NCI-H1694 treated with DMSO at 0.1 percent for 48 hours (cell line): ENCODE measurements at regions not wholly inside any gene's neighbourhood (a gene's known extent, or its start where the extent isn't known, plus 50 kb on each side); places are given as distances from the start of the nearest gene placed in this dataset.

Experiments used
- DNase-seq: peaks from one replicate; lab custom pipeline; 2025; lab: John Stamatoyannopoulos, UW

DNA sequence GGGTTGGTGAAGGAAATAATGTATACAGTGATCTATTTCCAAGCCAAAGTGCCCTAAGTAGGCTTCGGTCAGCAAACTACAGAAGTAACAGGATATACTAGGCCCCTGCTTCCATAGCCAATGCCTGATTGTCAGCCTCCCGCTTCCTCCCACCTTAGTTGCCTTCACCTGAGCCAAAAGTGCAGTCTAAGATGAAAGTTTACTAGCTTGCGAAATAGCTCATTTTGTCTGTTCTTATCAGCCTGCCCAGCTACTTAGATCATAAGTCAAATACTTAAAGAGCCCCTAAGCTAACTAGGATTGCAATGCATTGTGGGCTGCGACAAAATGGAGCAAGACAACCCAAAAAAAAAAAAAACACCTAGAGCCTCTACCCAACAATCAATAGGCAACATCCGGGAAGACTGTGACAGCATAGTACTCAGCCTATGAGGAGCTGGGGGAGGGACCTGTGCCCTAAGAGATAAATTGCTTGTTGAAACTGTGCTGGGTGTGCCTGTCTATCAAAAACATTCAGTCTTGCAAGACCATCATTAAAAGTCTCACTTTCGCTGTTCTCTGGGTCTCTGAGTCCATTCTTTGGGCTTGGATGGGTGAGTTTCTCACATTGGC is 454.7 kb upstream of the TSHZ3 start:
- DNase-seq: no peak

DNA sequence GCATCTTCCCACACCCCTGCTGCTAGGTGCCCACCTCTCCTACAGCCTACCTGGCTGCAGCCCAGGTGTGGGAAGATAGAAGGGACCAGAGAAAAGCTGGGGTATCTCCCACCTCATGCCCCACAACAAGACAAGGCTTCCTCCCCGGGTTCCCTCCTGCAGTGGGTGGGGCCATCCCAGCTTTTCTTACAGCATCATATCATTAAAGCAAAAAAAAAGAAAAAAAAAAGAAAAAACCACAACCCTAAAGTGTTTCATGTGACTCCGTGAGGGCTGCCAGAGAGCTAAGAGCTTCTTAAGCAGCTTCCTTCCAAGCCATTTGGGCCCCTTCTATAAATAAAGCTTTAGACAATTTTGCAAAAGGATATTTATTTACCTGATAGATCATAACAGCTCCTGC is 455.4 kb upstream of the TSHZ3 start:
- DNase-seq: no peak

DNA sequence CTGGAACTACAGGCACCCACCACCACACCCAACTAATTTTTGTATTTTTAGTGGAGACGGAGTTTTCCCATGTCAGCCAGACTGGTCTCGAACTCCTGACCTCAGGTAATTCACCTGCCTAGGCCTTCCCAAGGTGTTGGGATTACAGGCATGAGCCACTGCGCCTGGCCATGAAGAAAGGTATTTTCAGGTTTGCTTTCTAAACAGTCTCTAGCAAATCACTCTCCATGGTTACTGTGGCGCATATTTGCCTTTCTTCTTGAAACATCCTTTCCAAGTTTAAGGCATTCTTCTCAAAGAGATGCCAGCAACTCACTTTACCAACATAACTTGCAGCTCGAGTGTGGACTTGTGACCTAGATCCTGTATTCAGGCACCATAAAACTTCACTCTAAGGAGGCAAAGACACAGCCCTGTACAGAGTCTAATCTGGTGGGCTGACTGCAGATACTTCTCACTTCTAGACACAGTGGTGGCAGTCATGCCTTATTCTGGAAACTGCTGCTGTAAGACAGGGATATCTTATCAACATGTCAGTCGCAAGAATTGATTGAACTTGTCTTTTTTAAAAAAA is 461.4 kb upstream of the TSHZ3 start:
- DNase-seq: no peak

DNA sequence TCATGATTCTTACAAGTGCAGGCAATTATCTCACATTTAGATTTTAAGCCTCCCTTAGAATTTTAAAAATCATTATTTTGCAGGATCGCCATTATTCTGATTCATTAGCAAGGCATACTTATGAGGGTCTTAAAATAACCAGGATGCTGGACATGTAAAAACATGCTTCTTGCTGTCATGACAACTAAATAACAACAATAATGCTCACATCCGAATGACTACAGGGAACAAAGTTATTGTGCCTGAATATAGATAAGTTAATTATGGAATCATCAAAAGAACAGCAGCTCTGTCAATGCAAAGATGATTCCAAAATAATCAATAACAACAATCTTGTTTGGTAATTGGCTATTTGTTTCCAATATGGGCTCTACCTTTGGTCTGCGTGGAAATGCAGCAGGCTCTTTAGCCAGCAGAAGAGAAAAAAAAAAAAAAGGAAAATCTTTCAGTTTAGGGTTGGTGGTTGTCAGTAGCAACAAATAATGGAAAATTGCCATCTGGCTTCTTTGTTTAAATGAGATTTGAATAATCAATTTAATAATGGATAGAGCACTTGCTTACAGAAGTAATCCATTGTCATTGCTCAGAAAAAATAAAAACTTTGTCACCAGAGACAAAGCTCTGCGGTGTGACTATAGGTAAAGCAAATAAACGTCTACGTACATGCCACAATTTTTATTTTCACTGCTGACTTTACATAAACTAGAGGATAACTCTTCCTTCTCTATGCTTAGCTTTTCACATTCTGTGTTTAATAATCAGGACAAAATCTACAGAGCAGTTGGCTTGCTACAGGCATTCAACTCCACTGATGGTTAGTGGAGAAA is 468.9 kb upstream of the TSHZ3 start:
- no peak for DNase-seq

DNA sequence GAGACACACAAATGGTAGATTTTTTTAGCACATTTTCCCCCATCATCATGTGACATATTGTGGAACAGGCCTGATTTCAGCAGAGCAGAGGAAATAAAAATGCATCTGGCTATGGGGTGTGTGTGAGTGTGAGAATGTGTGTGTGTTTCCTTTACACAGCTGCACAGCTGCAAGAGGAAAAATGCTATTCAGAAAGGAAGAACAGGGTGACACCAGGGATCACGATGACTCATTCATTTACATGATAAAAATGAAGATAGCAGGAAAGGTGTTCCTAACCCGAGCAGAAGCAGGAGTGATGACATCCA is 469.5 kb upstream of the TSHZ3 start:
- DNase-seq: no peak

DNA sequence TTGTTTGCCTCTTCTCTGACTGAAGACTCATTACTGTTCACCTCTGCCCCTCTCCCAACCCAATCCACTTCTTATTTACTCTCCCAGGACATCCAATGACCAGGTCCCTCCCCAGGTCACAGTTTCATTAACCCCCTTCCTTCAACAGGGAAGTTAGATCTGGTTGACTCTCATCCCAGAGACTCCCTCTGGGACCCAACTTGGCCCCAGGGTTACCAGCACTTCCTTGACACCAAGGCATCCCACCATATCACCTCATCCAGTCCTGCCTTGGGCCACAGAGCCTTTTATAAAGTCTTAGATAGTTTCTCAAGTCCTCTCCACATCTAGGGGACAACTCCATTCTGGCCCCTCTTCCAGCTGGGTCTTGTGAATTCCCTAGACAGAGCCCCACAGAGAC is 470.6 kb upstream of the TSHZ3 start:
- DNase-seq: no peak

DNA sequence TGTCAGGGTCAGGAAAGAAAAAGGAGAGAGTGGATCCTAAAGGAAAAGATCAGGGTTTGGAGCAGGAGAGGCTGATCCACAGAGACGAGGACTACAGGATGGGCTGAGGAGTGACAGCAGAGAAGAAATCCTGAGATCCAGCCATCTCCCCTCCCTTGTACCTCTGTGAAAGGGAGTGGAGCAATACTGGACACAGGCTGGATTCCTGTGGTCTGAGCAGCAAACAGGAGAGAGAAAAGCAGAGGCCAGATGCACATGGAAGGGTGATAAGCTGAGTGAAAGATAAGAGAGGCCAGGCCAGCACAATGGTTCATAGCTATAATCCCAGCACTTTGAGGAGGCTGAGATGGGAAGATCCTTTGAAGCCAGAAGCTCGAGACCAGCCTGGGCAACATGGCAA is 472.1 kb upstream of the TSHZ3 start:
- no peak for DNase-seq

DNA sequence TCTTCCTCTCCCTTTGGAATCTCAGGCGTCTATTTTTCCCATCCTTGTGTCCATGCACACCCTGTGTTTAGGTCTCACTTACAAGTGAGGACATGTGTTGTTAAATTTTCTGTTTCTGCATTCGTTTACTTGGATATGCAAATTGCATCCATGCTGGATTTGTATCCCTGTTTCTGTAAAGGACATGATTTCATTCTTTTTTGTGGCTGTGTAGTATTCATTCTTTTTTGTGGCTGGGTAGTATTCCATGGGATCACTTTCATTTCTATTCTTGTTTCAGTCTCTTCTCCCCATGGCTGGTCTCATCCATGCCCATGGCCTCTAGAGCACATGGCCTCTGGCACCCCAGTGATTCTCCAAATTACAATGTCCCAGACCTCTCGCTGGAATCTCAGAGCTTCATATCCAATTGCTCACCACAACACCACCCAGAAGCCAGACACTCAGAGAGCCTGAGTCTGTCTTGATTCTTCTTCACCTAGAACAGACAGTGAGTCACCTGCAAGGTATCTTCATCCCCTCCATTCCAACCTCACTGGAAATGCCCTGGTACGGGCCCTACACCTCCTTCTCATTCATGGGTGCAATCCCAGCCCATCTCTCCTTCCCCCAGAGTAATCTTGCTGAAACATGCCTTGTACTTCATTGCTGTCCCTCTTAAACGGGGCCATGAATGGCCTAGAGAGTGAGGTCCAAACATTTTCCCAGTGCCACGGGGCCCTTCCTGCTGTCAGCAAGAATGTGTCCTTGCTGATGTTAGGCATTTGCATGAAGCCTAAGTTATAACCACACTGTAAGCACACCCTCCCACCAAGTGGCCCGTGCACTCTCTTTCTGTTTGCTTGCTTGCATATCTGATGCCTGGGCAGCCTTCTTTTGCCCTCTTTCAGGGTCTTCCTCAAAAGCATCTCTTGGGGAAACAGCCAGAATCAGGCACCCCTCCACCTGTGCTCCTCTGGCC is 476.2 kb upstream of the TSHZ3 start:
- DNase-seq: no peak

DNA sequence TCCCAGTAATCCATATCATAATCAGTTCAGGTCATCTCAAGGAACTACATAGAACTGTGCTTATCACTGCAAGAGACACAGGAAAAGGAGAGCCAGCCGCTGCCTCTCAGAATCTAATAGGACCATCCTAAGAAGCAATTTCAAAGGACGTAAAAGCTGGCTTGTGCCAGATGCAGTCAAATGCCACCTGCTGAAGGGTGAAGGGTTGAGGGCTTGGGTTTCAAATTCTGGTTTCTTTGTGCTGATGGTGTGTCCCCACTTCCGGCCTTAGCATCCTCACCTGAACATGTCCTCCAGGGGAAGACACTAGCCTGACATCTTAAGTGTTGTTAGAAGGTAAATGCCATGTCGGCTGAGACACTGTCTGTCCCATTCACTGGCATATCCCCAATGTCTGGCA is 477.1 kb upstream of the TSHZ3 start:
- no peak for DNase-seq

DNA sequence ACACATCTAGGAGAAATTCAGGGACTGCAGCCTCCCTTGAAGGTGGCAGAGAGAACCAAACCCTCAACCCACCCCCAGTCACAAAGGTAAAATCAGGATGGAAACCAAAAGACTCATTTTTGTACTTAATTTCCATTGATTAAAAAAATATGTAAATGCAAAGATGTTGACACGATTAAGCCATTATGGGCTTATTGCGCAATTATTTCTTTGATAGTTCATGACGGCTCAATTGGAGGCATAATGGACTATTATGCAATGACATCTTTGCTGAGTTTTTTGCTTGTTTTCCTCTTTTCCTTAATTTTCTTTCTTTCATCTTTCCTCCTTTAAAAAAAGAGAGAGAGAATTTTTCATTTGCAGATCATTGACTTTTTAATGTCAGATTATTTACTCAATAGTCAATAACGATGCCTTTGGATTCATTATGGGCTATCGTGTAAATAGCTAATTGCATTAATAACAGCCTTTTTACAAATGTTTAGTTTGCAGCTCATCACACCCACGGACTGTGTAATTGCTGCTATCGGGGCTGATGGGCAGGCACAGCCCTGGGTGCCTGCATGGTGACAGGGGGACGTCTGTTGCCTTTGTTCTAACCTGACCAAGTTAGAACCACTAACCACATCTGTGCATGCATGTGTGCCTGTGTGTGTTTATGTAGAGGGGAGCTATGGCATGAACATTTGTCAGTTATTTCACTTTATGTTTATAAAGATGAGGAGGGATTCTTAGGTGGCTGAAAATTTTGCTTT is 482.4 kb upstream of the TSHZ3 start:
- no peak for DNase-seq

DNA sequence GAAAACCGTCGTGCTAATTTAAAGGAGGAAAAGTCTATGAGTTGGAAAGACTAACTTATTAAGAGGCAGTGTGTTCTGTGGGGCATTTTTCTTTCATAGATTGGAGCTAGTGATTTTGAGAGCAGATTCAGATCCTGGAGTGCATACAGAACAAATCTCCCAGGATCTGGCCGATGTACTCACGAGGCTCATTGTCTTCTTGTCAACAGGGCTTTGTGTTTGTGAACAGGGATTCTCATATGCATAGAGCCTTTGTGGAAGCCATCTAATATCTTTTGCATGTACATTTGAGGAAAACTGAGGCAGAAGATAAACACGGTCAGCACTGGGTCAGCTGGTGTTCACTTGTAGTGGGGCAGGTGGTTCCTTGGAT is 482.9 kb upstream of the TSHZ3 start:
- no peak for DNase-seq

DNA sequence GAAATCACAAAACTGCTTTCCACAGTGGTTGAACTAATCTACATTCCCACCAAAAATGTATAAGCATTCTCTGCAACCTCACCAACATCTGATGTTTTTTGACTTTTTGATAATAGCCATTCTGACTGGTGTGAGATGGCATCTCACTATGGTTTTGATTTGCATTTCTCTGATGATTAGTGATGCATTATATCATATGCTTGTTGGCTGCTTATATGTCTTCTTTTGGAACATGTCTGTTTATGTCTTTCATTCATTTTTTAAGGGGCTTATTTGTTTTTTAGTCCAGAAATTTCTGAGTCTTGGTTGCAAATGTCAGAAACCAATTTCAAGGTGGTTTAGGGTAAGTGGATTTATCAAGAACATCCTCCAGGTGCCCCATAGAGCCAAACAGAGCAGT is 484.8 kb upstream of the TSHZ3 start:
- DNase-seq: no peak

DNA sequence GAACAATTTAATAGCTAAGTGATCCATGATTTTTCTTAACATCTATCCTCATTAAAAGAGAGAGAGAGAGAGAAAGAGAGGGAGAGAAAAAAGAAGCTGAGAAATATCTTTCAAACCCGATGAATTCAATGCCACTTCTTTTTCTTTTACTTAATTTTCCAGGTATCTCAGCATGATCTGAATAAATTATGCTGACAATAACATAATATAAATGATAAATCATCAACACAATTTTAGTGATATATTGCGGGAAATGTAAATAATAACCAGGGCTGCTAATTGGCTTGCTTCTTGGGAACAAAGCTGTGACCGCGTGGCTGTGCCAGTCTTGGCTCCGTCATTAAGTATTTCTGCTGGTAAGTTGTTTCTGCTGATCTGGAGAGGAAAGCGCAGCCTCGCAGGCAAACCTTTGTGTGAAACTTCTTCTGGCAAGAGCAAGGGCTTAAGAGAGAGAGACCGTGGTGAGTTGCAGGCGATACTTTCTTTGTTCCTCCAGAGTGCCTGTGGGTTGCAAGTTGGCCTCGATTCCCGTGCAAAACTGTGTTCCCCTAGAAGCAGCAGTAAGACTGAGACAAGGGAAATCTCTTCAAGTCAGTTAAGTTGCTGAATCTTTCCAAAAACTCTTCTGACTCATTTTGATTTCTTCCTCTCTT is 489.1 kb upstream of the TSHZ3 start:
- DNase-seq: no peak

DNA sequence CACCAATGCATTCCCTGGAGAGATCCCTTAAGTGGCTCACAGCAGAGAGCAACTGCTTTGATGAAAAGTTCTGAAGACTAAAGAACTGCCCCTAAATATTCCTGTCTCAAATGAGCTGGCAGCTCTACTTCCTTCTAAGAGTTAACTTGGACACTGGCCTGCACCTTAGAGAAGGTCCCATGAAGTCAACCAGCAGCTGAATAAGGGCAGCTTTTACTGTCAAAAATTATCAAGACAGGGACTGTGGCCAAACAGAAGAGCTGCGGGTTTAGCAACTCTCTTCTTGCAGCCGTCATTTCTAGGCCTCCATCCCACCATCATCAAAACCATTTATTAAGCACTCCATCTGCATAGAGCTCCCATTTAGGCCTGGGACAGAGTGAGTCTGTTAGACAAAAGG is 491.1 kb upstream of the TSHZ3 start:
- DNase-seq: no peak

DNA sequence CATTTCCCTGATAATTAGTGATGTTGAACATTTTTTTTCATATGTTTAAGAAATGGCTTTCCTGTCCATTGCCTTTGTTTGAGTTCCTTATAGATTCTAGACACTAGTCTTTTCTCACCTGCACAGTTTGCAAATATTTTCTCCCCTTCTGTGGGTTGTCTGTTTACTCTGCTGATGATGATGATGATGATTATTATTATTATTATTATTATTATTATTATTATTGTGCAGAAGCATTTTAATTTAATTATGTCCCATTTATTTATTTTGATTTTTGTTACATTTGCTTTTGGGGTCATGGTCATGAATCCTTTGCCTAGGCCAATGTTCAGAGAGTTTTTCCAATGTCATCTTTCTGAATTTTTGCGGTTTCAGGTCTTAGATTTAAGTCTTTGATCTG is 492.5 kb upstream of the TSHZ3 start:
- DNase-seq: no peak

DNA sequence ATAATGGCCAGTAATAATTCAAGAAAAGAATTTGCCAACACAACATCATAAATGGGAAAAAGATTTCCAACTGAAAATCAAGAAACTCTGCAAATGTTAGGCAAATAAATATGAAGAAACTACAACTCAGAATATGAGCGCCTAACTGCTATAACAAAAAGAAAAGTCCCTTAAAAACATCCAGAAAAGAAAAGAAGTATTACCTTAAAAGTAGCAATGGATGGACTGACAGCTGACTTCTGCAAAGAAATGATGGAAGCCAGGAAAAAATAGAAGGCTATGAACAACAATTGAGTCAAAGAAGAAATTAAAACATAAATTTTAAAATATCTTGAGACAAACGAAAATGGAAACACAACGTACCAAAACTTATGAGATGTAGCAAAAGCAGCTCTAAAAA is 482.3 kb upstream of the ZNF507 start:
- DNase-seq: no peak

DNA sequence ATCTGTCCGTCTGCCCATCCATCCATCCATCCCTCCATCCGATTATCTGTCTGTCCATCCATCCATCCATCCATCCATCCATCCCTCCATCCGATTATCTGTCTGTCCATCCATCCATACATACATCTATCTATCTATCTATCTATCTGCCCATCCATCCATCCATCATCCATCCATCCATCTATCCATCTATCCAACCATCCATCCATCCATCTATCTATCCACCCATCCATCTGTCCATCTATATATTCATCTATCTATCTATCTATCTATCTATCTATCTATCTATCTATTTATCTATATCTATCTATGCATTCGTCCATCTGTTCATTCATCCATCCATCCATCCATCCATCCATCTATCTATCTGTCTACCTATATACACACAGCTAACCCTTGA is 471.1 kb upstream of the ZNF507 start:
- DNase-seq: no peak

DNA sequence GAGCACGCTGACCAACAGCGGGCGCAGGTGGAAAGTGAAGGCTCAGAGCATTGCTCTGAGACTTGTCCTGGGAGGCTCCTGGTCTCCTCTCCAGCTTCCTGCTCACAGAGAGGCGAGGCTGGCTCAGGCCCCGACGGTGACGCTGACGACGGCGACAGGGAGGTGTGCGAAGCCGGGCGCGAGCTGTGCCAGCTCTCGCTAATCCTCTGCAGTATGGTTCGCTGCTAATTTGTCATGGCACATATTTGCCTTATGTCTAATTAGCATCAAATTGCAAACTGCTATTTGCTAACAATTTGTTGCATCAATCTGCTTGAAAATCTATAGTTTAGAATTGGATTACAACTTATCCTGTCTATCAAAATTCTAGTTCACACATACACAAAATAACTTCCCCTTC is 469.8 kb upstream of the ZNF507 start:
- no peak for DNase-seq

DNA sequence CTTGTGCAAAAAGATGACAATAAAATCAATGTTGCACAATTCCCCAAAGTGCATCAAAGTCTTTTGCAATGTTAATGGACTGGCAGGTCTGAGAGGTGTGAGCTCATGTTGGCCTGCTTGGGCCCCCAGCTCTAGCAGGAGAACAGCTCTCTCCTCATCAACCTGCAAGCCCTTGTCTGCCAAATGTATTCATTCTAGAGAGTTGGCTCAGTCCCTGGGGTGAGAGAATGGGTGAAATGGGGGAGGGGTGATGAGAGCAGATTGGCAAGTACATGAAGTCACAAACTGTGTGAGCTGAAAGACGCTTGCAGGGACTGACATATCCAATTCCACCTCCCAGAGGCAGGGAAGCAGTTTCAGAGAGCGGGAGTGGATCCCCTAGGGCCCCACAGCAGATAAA is 465.1 kb upstream of the ZNF507 start:
- DNase-seq: no peak

DNA sequence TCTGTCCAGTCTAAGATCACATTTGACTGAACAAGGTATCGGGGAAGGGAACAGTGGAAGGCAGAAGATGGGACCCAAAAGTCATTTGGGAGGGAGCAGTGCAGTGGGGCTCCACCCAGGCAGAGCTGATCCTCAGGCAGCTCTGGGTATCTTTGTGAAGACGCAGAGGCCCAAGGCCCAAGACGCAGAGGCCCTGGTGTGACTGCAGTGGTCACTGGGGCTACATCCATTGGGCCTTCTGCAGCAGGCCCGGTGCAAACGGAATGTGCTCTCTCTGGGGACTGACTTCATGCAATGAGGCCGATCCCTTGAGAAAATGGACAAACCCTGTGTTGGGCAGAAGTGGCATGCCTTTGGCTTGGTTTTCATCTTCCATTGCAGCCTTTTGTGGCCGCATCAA is 463.4 kb upstream of the ZNF507 start:
- DNase-seq: no peak

DNA sequence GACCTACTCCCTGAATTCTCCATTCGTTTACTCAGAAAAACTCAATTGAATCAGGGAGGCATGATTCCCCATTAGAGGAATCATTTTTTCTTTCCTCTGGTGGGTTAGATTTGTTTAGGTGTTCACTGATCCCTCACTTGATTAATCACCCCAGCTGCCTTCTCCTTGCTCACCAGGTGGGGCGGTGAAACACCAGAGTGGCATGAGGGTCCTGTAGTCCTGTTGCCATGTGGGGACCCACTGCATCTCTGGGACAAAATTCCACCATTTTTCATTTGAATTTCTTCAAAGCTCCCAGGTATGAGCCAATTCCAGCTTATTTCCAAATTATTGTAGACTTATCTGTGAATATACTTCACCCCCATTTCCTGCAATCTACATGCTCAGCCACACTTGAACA is 462.7 kb upstream of the ZNF507 start:
- no peak for DNase-seq
